Endodermal cell (in vitro differentiated cells): ENCODE measurements at regions not wholly inside any gene's neighbourhood (a gene's known extent, or its start where the extent isn't known, plus 50 kb on each side); places are given as distances from the start of the nearest gene placed in this dataset.

Experiments used
- DNase-seq: peaks from one replicate; pipeline ENCODE4 v3.0.0-alpha.2; 2017
- H3K27ac ChIP-seq: 2 replicates; pipeline ENCODE4 v1.5.1; 2013; ENCODE audit warnings: mild to moderate bottlenecking, low read depth, low read length, moderate library complexity
- H3K27me3 ChIP-seq: 2 replicates; pipeline ENCODE4 v1.6.1; 2013; ENCODE audit warnings: mild to moderate bottlenecking, low read length, moderate library complexity; ENCODE audit not compliant: insufficient read depth, control insufficient read depth, poor library complexity, severe bottlenecking
- H3K36me3 ChIP-seq: 2 replicates; pipeline ENCODE4 v1.7.0; 2013; ENCODE audit warnings: mild to moderate bottlenecking, low read length, moderate library complexity; ENCODE audit not compliant: control insufficient read depth, insufficient read depth
- H3K4me1 ChIP-seq: one replicate; pipeline ENCODE4 v1.7.0; 2013; ENCODE audit warnings: low read length; ENCODE audit not compliant: control insufficient read depth, insufficient read depth
- H3K4me3 ChIP-seq: 2 replicates; pipeline ENCODE4 v1.5.1; 2013; ENCODE audit warnings: mild to moderate bottlenecking, low read length, moderate library complexity
- H3K9ac ChIP-seq: 2 replicates; pipeline ENCODE4 v1.6.1; 2013; ENCODE audit warnings: mild to moderate bottlenecking, low read length, moderate library complexity; ENCODE audit not compliant: poor library complexity, severe bottlenecking; ENCODE audit errors: extremely low read depth
- H3K9me3 ChIP-seq: 2 replicates; pipeline ENCODE4 v1.6.1; 2013; ENCODE audit warnings: mild to moderate bottlenecking, low read length, moderate library complexity; ENCODE audit not compliant: control insufficient read depth
- H3K27ac Mint-ChIP-seq: 2 replicates; pipeline ENCODE4 v1.8.0; 2020; ENCODE audit warnings: mixed read lengths
- H3K27me3 Mint-ChIP-seq: 2 replicates; pipeline ENCODE4 v1.8.0; 2021; ENCODE audit warnings: mild to moderate bottlenecking, mixed read lengths; ENCODE audit not compliant: insufficient read depth
- H3K36me3 Mint-ChIP-seq: 2 replicates; pipeline ENCODE4 v1.8.0; 2020; ENCODE audit warnings: low read depth, mixed read lengths
- H3K4me1 Mint-ChIP-seq: 2 replicates; pipeline ENCODE4 v1.8.0; 2020; ENCODE audit warnings: mixed read lengths
- H3K4me3 Mint-ChIP-seq: 2 replicates; pipeline ENCODE4 v1.8.0; 2020; ENCODE audit warnings: mild to moderate bottlenecking, moderate library complexity, mixed read lengths
- H3K9me3 Mint-ChIP-seq: 2 replicates; pipeline ENCODE4 v1.8.0; 2020; ENCODE audit warnings: mild to moderate bottlenecking, mixed read lengths
- CTCF ChIP-seq: fragments of 200-600 bp; sonication (generic); conservative IDR thresholded peaks from 2 replicates; pipeline ENCODE4 v1.5.0; 2021; ENCODE audit warnings: antibody characterized with exemption, mild to moderate bottlenecking
- WGBS, 2 experiments: methylation state at CpG; one replicate each; pipeline versions ENCODE4 v1.1.5 to v1.1.7; 2013; ENCODE audit warnings: missing lambda C conversion rate in 2 of 2, mixed read lengths in 1 of 2; ENCODE audit not compliant: insufficient coverage in 1 of 2, insufficient read length in 1 of 2; 5-methylcytosine and 5-hydroxymethylcytosine counted together

DNA sequence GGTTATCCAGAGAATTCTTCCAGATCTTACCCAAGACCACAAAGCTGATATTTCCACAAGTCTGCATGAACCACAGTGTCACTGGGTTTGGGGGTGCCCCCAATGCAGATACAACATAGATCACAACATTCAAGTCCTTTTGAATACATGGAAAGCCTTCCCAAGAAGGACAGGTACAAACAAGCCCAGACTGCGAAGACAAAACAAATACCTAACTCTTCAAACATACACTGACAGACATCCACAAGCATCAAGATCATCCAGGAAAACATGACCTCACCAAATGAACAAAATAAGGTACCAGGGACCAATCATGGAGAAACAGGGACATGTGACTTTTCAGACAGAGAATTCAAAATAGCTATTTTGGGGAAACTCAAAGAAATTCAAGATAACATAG lies 93.1 kb downstream of the MDH1 start:
- no peak overlapping the region for H3K4me3 ChIP-seq
- WGBS, 2 experiments: 97% methylated on average over 1 of the region's 1 CpG; no CpG with 5 or more reads in 1 of the 2 experiments
- H3K27me3 ChIP-seq: no peaks in the 10 kb centered on the region
- Mint-ChIP-seq H3K36me3 (no peaks in the 10 kb centered on the region), H3K4me3 (no peak overlapping the region), H3K27me3 (no peaks in the 10 kb centered on the region), H3K9me3 (no peaks in the 10 kb centered on the region), H3K4me1 (no peaks in the 10 kb centered on the region), H3K27ac (no peak overlapping the region)
- no peak for DNase-seq
- H3K27ac ChIP-seq: no peak overlapping the region
- no peaks in the 10 kb centered on the region for H3K36me3 ChIP-seq
- TF ChIP-seq CTCF: no peak
- H3K4me1 ChIP-seq: peaks cover 6% of the 10 kb centered on the region
- no peak overlapping the region for H3K9ac ChIP-seq
- no peaks in the 10 kb centered on the region for H3K9me3 ChIP-seq

DNA sequence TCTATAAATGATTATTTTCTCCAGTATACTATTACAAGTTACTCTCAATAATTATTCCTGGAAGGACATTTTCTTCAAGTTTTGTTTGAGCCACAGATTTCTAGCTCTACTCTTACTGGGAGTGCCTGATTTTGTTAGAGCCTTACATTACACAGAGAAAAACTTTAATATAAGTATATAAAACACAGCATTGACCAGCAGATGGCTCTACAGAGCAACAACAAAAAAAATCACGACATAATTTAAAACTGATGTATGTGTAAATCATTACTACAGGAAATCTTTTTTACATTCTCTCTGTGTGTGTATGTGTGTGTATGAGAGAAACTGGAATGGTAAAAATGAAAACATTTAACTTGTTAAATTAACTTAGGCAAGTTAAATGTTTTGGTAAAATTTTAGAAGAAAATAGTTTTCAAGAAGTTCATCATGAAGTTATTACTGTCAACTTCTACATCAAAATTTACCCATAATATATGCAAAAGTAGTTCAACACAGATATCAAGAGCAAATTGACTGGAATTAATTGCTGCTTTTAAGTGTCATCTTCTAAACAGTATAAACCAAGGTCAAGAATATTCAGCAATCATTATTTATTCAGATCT lies 103.3 kb downstream of the MDH1 start:
- H3K36me3 ChIP-seq: no peaks in the 10 kb centered on the region

GRCh38 chr2:63695583-63695982 lies 106.8 kb downstream of the MDH1 start:
- no peak overlapping the region for H3K4me3 ChIP-seq
- no peak overlapping the region for H3K9ac ChIP-seq
- peaks cover 3% of the 10 kb centered on the region for H3K4me1 ChIP-seq
- H3K36me3 Mint-ChIP-seq: no peaks in the 10 kb centered on the region
- TF ChIP-seq CTCF: no peak
- H3K9me3 ChIP-seq: no peaks in the 10 kb centered on the region
- no peaks in the 10 kb centered on the region for H3K27me3 ChIP-seq
- no peak overlapping the region for H3K27ac Mint-ChIP-seq
- H3K27me3 Mint-ChIP-seq: no peaks in the 10 kb centered on the region
- H3K9me3 Mint-ChIP-seq: no peaks in the 10 kb centered on the region
- DNase-seq: no peak
- no peak overlapping the region for H3K27ac ChIP-seq
- H3K36me3 ChIP-seq: no peaks in the 10 kb centered on the region
- H3K4me1 Mint-ChIP-seq: peaks cover 2% of the 10 kb centered on the region
- H3K4me3 Mint-ChIP-seq: no peak overlapping the region

More for the DNA sequence above, 103.3 kb downstream of the MDH1 start:
- Histone ChIP-seq H3K27me3 (no peaks in the 10 kb centered on the region), H3K4me1 (no peaks in the 10 kb centered on the region), H3K9ac (no peak overlapping the region), H3K27ac (no peak overlapping the region), H3K4me3 (no peak overlapping the region), H3K9me3 (no peaks in the 10 kb centered on the region)
- peaks cover 2% of the 10 kb centered on the region for H3K4me1 Mint-ChIP-seq
- no peaks in the 10 kb centered on the region for H3K36me3 Mint-ChIP-seq
- WGBS, 2 experiments: 25% methylated on average over 1 of the region's 1 CpG; no CpG with 5 or more reads in 1 of the 2 experiments
- H3K4me3 Mint-ChIP-seq: no peak overlapping the region
- peaks cover 2% of the 10 kb centered on the region for H3K9me3 Mint-ChIP-seq
- TF ChIP-seq CTCF: peak; percentile 79
- no peak overlapping the region for H3K27ac Mint-ChIP-seq
- DNase-seq: no peak
- no peaks in the 10 kb centered on the region for H3K27me3 Mint-ChIP-seq
